LoVo (cell line): ENCODE measurements at regions not wholly inside any gene's neighbourhood (a gene's known extent, or its start where the extent isn't known, plus 50 kb on each side); places are given as distances from the start of the nearest gene placed in this dataset.

Source experiments
- DNase-seq: peaks from one replicate; pipeline ENCODE4 v3.0.0-alpha.2; 2016; ENCODE audit warnings: low spot score

DNA sequence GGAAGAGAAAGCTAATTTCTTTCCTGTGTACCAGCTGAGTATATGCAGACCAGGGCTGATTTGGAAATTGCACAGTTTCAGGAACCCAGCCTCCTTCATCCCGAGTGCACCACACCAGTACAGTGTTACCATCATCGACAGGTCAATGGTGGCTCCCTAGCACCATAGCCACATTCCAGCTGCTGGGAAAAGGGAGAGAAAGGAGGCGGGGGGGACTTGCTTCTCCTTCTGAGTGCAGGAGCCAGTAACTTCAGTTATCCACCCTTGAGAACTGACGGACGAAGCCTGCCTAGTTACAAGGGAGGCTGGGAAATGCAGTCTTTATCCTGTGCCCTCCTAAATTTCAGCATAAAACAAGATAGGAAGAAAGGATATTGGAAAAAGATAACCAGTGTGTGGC lies 129.7 kb upstream of the PRICKLE2 start:
- DNase-seq, result no peak

DNA sequence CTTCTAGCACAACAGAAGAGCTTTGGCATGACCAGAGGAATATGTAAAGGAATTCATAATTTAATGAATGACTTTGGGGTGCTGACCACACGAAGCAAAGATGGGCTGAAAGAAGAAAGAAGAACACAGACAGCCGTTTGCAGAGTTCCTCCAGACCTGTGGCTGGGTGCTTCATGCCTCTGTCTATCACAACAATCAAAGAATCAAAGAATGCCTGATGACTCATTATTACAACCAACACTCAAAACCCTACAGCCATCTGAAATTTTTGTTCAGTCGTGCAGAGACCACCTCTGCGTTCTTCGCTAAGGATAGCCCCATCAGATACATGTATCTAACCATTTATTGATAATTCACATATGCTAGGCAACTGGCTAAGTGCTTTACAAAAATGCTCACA lies 129.0 kb upstream of the PRICKLE2 start:
- no peak for DNase-seq

DNA sequence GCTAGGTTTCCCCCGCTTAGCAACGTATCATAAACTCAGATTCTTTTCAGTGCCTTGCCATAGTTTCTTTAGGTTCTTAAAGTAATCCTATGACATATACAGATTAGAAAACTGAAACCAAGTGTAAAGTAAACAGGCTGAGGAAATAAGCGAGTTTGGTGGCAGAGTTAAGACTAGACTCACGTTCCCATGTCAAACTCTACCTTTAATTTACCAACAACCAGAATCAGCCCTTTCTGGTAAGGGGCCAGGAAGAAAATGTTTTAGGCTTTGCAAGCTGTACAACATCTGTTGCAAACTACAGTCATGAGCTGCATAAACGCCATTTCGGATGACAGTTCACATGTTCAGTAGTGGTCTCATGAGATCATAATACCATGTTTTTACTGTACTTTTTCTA lies 128.0 kb upstream of the PRICKLE2 start:
- DNase-seq, result no peak

DNA sequence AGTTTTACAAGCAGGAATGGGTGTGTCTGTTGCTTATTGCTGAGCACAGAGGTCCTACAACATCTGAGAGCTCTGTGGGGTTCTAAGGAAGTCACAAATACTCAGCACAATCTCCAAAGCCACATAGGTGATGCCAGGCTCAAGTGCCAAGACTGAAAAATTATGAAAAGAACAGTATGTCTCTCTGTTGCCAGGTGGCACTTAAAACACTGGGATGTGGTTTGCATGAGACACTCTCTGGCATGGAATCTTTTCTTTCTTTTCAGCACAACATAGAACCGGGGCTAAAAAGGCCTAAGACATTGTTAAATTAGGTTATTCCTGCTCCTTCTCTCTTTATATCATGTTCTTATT lies 127.3 kb upstream of the PRICKLE2 start:
- no peak for DNase-seq

DNA sequence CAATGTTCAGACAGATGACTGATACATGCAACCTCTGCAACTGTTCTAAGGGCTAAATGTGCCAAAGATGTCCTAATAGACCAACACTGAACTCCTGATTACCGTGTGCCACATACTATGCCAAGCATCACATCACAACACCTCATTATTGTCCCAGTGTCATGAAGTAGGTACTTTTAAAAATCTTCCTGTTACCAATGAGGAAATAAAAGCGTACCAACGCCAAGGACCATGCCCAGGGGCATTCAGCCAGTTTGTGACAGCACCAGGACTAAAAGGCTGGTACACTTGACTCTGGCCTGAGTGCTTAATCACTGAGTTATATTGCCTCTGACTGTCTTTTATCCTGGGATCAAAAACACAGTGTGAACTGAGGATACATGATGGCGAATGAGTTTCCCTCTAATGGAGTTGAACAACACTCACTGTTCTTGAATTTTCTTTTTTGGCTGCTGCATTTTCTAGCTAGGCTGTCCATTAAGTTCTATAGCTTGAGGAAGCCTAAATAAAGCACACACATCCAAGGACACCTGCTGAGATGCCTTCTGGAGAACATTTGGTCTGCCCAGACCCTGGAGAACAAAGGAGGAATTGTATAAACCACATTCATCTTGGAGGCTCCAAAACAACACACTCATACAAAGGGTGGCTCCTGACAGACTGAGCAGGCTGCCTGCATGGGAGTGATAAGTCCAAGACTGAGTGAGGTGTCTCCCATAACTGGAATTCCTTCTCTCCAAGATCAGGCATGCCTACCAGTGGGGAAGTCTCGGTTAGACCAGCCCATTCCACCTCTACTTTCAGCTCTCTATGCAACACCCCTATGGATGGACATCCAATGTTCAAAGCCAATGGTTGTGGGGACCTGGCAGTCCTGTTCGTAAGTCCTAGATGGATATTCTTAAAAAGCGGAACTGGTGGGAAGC lies 126.7 kb upstream of the PRICKLE2 start:
- DNase-seq, result no peak

DNA sequence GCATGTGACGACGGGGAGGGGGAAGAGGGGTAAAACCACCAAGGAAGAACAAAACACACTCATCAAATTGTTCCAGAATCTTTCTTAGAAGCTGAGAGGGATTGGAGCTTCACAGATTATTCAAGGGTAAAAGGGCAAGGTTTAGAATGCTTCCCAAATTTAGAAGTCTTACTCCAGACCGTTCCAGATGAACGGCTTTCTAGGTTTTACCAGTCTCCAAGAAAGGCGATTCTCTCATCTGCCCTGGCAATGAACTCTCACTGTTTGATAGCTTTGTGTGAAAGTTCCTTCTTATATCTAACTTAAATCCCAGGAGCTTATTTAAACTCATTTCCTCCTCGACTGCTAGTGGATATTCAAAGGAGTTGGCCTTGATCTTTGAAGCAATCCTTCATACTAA lies 124.3 kb upstream of the PRICKLE2 start:
- DNase-seq, result no peak

DNA sequence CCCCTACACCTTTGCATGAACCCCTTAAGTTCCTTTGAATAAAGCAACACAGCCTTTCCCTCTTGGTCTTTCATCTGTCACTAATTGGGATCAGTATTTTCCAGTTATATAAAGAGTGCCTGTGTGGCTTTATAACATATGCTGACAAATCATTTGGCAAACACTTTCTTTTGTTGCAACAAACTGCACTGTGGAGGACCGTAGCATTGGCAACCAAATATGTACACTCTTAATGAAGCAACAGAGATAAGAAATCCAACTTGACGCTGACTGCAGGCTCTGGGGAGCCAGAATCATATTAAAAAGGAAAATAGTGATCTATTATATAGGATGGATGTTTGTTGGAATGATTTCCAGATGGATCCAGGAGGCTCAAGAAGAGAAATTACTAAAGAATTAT lies 120.1 kb upstream of the PRICKLE2 start:
- DNase-seq, result no peak

DNA sequence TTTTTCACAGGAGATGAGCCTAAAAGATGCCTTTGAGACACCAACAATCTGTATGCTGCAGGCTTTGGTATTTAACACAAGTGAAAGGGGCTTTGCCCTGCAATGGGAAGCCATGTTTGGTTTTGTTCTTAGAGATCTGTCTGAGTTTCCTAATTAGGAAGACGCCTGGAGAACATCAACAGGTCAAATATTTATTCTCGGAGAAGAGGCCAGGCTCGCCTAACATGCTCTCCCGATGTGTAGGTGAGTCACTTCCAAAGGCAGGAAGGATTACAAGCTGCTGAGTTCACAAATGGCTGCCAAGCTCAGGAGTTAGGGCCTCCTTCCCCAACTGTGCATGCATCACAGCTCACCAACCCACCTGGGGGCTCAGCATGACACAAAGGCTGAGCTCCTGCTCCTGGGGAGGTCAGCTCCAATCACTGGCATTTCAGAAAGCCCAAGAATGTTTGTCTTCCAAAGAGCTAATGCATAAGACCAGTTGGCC lies 119.5 kb upstream of the PRICKLE2 start:
- no peak for DNase-seq

DNA sequence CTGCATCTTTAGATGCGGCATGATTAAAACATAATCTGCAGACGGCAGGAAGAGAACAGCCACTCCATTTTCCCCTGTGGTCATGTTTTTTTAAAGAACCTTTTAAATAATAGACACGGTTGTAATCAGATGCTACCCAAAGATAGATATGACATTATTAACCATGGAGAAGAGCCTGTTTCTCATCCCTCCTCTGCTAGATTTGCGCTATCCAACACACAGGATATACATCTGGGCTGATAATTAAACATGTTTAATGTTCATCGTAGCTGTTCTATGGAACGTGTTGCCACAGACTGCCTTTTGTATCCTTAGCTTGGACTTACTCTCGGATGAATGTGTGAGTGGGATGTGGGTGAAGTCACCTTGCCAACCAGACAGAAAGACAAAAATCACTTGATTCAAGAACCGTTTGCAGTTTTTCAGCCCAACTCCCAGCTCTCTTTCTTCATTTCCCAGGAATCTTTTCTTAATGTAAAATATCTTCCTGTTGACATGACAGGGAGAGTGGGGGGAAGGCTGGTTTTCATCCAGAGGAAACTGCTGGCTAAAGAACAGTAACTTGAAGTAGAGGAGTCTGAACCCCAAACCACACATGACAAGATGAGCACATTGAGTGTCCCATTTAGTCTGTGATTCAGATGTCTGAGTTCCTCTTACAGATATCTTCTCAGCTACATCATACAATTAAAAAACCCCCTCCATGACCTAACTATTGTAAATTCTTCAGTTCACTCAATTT lies 118.6 kb upstream of the PRICKLE2 start:
- no peak for DNase-seq

DNA sequence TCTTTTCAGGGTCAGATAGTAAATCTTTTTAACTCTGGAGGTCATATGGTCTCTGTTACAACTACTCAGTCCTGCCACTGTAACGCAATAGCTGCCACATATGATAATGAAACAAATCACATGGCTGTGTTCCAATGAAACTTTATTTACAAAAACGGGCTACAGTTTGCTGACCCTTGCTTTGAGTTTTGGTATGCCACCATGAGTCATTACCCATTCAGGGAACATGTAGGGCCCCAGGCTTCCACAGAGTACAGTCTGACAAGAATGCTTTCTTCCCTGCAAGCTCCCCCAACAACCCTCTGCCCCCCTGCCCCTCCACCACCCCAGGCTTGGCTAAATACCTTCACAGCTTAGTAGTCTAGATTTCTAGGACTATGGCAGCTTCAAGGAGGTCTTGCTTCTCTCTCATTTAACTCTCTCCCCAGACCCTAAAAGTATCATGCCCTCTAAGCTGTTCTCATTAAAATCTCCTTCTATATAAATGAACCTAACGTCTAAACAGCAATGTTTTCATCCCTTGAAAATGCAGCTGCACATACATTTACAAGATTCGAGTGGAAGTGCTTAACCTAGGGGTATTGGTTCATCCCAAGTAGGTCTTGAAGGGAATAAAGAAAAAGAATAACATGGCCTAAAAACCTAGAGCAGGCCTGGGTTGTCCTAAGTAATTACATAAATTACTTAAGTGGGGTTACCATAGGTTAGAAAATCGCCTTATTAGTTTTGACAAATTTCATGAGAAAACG lies 117.8 kb upstream of the PRICKLE2 start:
- DNase-seq, result no peak

DNA sequence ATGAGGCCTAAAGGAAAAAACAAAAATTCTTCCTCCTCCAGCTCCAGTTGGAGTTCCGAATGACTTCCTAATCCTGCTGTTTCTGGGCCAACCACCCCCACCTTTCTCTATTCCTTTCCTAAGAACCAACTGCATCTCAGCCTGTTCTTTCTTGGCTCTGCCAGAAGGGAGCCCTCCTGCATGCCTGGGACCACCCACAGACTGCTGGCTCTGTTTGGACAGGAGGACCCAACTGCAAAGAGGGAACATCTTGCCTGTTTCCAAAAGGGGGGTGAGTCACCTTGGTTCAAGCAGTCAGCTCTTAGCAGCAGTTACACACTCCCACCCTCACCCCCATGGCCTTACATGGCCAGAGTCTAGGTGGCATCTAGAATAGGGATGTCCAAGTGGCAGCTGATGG lies 116.0 kb upstream of the PRICKLE2 start:
- no peak for DNase-seq

DNA sequence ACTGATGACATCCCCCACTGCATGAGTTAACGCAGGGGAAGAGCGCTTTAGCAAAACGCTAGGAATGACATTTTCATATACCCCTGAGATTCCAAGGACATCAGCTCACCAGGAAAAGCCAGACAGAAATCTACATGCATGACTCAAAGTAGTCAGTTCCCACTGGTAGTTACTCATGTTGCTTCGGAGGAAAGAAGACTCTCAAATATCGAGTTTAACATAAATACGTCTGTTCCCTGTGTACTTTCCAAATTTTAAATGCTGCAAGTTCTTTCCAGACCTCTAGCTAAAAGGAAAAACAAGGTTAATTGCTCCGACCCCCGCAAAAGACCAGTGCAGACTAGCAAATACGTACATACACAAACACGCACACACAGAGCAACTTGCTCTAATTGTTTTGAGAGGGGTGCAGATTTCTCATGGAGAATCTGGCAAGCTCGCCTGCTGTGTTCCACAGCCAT lies 115.4 kb upstream of the PRICKLE2 start:
- no peak for DNase-seq

DNA sequence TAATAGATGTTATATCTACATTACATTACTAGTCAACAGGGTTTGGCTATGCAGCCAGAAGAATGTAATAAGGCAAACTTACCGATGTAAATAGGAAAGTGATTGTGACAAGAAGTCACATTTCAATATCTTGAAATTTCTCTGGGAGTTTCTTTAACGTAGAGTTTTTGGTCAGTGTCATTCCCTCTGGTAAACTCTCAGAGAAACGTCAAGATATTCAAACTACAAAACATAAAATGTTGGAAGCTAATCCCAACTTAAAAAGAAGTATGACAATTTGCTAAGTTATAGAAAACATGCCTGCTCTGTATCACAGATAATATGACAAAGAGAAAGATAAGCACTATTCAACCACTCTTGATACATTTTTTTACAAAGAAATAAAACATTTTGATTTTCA lies 111.2 kb upstream of the PRICKLE2 start:
- no peak for DNase-seq

DNA sequence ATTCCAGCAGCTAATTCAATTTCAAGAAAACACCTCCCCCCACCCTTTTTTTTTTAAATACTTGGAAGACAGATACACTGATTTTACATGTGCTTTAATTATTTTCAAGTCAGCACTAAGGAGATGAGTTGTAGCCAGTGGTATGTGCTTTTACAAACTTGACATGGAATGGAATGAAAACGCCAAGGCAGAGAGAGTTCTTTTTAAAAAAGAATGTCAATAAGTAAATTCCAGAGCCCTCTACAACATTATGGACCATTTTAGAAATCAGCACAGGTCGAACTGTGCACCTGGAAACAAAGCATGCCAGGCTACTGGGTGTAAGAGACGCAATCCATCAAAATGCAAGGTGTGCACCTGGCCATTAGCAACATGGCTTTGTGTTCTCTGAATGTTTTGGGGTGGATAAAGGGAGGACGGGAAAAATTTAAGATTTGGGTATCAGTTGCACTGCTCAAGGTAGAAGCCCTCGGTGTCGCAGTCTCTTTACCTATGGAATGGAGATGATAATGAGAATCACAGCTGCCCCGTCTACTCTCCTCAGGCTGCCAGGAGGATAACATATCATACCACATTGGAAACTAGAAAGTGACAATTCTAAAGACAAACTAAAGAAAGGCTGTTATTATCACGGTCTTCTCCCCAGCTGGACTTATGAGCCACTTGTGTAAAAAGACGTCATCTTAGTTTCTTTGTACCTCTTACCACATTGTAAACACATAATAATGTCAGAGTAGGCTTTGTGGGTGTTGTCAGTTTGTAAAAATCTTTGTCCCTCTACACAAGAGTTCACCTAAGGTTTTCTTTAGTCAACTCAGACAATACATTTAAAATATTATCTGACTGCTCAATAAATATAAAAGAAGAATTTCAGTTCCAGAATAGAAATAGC lies 107.4 kb upstream of the PRICKLE2 start:
- no peak for DNase-seq

DNA sequence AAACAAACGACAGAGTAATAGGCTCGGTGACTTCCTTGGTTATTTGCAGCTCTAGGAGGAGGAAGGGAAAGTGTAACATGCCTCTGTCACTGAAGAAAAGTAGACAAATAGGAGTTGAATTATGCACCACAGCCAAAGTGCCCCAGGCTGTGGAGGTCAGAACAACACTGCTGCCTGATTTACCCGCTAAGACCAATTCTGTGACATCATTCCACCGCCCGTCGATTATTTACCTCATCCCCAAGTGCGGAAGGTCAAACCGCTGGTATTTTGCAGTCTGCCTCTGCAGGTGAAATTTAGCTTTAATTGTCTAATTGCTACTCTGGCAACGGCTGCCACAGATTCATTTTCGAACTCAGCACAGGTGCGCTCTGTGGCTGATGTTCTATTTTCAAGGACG lies 106.3 kb upstream of the PRICKLE2 start:
- no peak for DNase-seq

DNA sequence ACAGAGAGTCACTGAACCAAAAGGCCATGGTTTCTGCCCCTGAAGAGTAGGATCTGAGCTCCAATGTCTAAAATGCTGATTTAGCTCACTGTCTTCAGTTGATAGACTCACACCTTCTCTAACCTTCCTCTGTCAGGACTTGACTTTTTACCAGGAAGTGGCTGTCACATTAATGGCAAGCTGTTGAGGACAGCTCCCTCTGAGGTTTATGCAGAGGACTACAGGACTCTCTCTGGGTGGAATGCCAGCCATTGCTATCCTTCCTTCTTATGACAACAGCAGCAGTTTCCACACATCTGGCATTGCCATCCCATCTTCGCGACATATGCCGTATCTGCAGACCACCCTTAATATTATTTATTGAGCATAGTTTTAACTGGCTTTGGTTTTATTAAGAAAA lies 103.8 kb upstream of the PRICKLE2 start:
- no peak for DNase-seq

DNA sequence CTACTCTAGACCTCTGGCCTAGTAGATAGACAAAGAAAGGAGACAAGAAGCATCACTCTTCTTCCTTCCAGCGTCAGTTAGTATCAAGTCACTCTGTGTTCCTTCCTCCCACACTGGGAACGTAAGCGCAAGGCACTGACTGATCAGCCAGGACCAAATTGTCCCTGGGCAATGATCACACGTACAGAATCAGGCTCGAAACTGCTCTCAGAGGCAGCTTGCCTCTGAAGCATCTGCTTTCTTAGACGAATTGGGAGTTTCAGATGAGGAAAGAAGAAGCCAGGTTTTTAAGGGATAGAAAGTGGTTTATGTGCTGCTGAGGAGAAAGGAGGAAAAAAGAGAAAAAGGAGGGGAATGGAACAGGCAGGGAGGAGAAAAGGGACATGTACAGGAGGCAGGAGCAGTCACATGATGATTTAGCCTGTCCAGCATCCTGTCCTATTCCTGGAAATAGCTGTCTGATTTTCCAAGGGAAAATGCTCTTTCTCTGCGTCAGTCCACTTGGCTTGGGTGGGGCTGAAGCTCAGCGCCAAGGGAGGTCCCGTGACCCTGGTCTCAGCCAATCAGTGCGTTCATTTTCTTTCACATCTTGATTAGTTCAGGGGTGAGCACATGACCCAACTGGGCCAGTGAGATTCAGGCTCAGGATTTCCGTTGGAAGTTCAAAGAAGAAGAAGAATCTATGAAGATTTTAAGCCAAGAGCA lies 102.0 kb upstream of the PRICKLE2 start:
- DNase-seq, result no peak

DNA sequence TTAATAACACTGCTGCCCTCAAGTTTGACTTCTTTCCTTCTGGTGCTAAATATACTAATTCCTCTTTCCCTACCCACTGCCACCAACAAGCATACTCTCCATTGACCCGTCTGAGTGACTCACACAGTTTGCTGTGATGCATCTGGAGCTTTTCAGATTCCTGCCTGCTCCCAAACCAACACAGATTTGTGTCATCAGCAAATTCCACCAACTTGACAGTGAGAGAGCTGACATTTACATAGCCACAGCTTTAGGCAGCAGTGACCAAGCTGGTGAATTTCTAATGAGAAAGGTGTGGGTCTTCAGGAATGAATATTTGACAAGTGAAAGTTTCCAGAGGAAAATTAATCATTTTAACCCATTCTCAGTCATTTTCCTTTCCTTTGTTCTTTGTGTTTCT lies 96.5 kb upstream of the PRICKLE2 start:
- DNase-seq, result no peak

DNA sequence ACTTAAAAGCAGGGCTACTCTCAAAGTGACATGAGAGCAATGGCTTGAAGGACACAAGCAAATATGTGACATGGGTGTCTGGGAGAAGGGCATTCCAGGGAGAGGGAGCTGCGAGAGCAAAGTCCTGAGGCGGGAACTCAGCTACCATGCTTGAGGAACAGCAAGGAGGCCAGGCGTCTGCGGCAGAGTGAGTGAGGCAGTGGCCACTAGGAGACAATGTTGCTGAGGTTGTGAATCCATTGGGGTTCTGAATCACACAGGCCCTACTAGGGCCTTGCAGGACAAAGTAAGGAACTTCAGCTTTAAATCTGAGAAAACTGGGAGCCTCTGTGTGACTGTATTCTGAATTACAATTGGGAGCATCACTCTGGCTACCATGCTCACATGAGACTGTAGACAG lies 94.1 kb upstream of the PRICKLE2 start:
- no peak for DNase-seq

DNA sequence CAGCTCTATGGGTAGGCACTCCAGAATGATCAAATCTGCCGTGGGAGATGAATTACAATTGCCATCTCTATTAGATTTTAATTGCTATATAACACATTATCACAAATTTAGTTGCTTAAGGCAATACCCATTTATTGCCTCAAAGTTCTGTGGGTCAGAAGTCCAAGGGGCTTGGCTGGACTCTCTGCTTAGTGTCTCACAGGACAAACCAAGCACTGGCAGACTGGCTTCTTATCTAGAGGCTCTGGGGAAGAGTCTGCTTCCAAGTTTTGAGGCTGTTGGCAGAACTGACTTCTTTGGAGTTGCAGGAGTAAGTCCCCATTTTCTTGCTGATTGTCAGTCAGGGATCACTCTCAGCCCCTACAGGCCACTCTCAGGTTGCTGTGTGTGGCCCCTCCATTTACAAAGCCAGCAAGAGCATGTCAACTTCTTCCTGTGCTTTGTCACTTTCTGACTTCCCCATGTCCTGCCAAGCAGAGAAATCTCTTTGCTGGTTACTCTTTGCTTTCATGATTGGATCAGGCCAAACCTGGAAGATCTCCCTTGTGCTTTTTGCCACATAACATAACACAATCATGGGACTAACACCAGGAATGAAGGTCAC lies 93.5 kb upstream of the PRICKLE2 start:
- DNase-seq, result no peak
